Amygdala (tissue), 56 donors: ENCODE measurements at regions not wholly inside any gene's neighbourhood (a gene's known extent, or its start where the extent isn't known, plus 50 kb on each side); places are given as distances from the start of the nearest gene placed in this dataset.

ENCODE experiments used
- DNase-seq, 56 donors: peaks; one replicate each; lab custom pipeline; 2025; lab: John Stamatoyannopoulos, UW

- no peak for DNase-seq
These were observed 103.4 kb downstream of the QRFPR start for GRCh38 chr4:121277194-121278105.

GRCh38 chr4:121273191-121273590 lies 107.6 kb downstream of the QRFPR start:
- no peak for DNase-seq

- no peak for DNase-seq
These were observed 108.3 kb downstream of the QRFPR start for GRCh38 chr4:121272526-121272925.

GRCh38 chr4:121270389-121270788 lies 106.3 kb upstream of the TNIP3 start:
- DNase-seq: no peak

GRCh38 chr4:121269001-121269400 lies 104.9 kb upstream of the TNIP3 start:
- DNase-seq: no peak

GRCh38 chr4:121266982-121267381 lies 102.9 kb upstream of the TNIP3 start:
- no peak for DNase-seq

GRCh38 chr4:121256887-121257466 lies 92.9 kb upstream of the TNIP3 start:
- DNase-seq: no peak

- peak in 3 of 56 donors; percentile 0 to 1 (median 0) for DNase-seq
These were observed 92.0 kb upstream of the TNIP3 start for GRCh38 chr4:121255986-121256750.

GRCh38 chr4:121253961-121254360 lies 89.8 kb upstream of the TNIP3 start:
- no peak for DNase-seq

GRCh38 chr4:121252224-121252806 lies 88.2 kb upstream of the TNIP3 start:
- DNase-seq: peak in 46 of 56 donors; percentile 1 to 78 (median 21)

GRCh38 chr4:121248747-121249146 lies 84.6 kb upstream of the TNIP3 start:
- DNase-seq: no peak

GRCh38 chr4:121246698-121247097 lies 82.6 kb upstream of the TNIP3 start:
- no peak for DNase-seq

GRCh38 chr4:121243485-121243884 lies 79.4 kb upstream of the TNIP3 start:
- no peak for DNase-seq

- DNase-seq: no peak
These were observed 78.1 kb upstream of the TNIP3 start for GRCh38 chr4:121242188-121242750.

GRCh38 chr4:121239951-121240350 lies 75.8 kb upstream of the TNIP3 start:
- no peak for DNase-seq

GRCh38 chr4:121238461-121238860 lies 74.3 kb upstream of the TNIP3 start:
- DNase-seq: no peak

- DNase-seq: no peak
These were observed 72.9 kb upstream of the TNIP3 start for GRCh38 chr4:121237069-121237399.

- DNase-seq: no peak
These were observed 72.4 kb upstream of the TNIP3 start for GRCh38 chr4:121236353-121237068.

- no peak for DNase-seq
These were observed 69.9 kb upstream of the TNIP3 start for GRCh38 chr4:121233982-121234381.

- DNase-seq: no peak
These were observed 65.9 kb upstream of the TNIP3 start for GRCh38 chr4:121229993-121230392.
